Left colon (tissue), 2 donors: ENCODE measurements at regions not wholly inside any gene's neighbourhood (a gene's known extent, or its start where the extent isn't known, plus 50 kb on each side); places are given as distances from the start of the nearest gene placed in this dataset.

Experiments used
- ATAC-seq: fragments of 200-7000 bp; cut with Tn5 transposase; one replicate; pipeline ENCODE4 v1.9.1; 2020; ENCODE audit warnings: mild to moderate bottlenecking, moderate library complexity
- DNase-seq, 2 donors: peaks; one replicate each; pipeline ENCODE4 v3.0.0-alpha.2; 2020
- intact Hi-C, 2 donors: fragments of 100-400 bp; cut with DNase I in 1 of 2; cut with micrococcal nuclease in 1 of 2; formaldehyde crosslinking; loops; one replicate each; pipeline versions ENCODE4 v1.11.2 to v1.14.0; 2022; cut with DNase I, micrococcal nuclease
- donor health status: DM: no; HTN: no; CAD: no.
- donor health status: DM: yes; HTN: yes; CAD: no.

- no peak for ATAC-seq
- intact Hi-C loops: no loop called here
These were observed 417.0 kb upstream of the TPM1 start for GRCh38 chr15:62625429-62626033.

GRCh38 chr15:62626903-62627302 is 415.6 kb upstream of the TPM1 start:
- intact Hi-C loops: no loop called here
- ATAC-seq (peak; percentile 43), DNase-seq (no peak)

More at GRCh38 chr15:62625429-62626033, 417.0 kb upstream of the TPM1 start:
- DNase-seq: no peak

GRCh38 chr15:62631076-62631724 is 411.3 kb upstream of the TPM1 start:
- intact Hi-C loops: no loop called here
- ATAC-seq (no peak), DNase-seq (no peak)

- ATAC-seq: peak; percentile 45
- no peak for DNase-seq
- intact Hi-C loops: no loop called here
These were observed 405.5 kb upstream of the TPM1 start for GRCh38 chr15:62636823-62637573.

- DNase-seq (no peak), ATAC-seq (no peak)
- intact Hi-C loops: no loop called here
These were observed 405.0 kb upstream of the TPM1 start for GRCh38 chr15:62637574-62637897.

GRCh38 chr15:62637950-62638619 is 404.5 kb upstream of the TPM1 start:
- ATAC-seq (peak; percentile 81), DNase-seq (no peak)
- intact Hi-C loops: no loop called here

GRCh38 chr15:62639432-62639831 is 403.1 kb upstream of the TPM1 start:
- no peak for DNase-seq
- no peak for ATAC-seq
- intact Hi-C loops: no loop called here

GRCh38 chr15:62639906-62640605 is 402.5 kb upstream of the TPM1 start:
- no peak for DNase-seq
- ATAC-seq: no peak
- intact Hi-C loops: no loop called here

GRCh38 chr15:62641825-62642224 is 400.7 kb upstream of the TPM1 start:
- intact Hi-C loops: no loop called here
- ATAC-seq (no peak), DNase-seq (no peak)

GRCh38 chr15:62643572-62643971 is 399.0 kb upstream of the TPM1 start:
- intact Hi-C loops: no loop called here
- DNase-seq (no peak), ATAC-seq (no peak)

GRCh38 chr15:62644216-62644888 is 398.2 kb upstream of the TPM1 start:
- intact Hi-C loops: no loop called here
- DNase-seq (no peak), ATAC-seq (no peak)

- DNase-seq (no peak), ATAC-seq (no peak)
- intact Hi-C loops: no loop called here
These were observed 397.4 kb upstream of the TPM1 start for GRCh38 chr15:62644889-62645742.

GRCh38 chr15:62647202-62647842 is 395.2 kb upstream of the TPM1 start:
- ATAC-seq (peak; percentile 98), DNase-seq (peak; percentile 61 to 65)
- intact Hi-C loops: no loop called here

GRCh38 chr15:62647843-62648505 is 394.6 kb upstream of the TPM1 start:
- intact Hi-C loops: no loop called here
- DNase-seq: no peak
- no peak for ATAC-seq

GRCh38 chr15:62648954-62649353 is 393.6 kb upstream of the TPM1 start:
- DNase-seq (no peak), ATAC-seq (no peak)
- intact Hi-C loops: no loop called here

GRCh38 chr15:62649793-62650420 is 392.6 kb upstream of the TPM1 start:
- intact Hi-C loops: no loop called here
- DNase-seq (peak in 1 of 2 donors; percentile 49), ATAC-seq (no peak)
